HTR-8/SVneo (cell line): ENCODE measurements at regions not wholly inside any gene's neighbourhood (a gene's known extent, or its start where the extent isn't known, plus 50 kb on each side); places are given as distances from the start of the nearest gene placed in this dataset.

ENCODE experiments used
- DNase-seq: peaks from one replicate; pipeline ENCODE4 v3.0.0; 2011; ENCODE audit warnings: low spot score, mixed read lengths; ENCODE audit not compliant: insufficient read length
- FAIRE-seq: peaks from 2 replicates; lab custom pipeline; 2011; peaks lifted over from hg19 to GRCh38; lab: Jason Lieb, UNC

DNA sequence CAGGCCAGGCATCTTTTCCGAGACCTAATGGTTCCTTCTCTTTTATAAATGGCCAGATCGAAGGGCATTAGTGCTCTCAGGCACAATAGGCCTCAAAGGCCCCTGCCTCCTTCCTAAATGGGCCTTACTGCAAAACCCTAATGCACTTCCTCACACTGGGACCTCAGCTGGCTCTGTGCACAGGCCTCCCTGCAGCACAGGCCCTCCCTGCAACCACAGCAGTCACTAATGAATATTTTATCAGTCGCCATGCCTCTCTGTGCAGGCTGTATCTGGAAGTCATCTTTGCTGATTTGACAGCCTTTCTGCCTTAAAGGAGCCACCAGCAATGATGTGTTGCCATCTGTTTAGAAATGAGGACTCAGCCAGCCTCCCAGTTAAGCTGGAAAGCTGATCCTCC, 54.9 kb upstream of the SDK1 start:
- FAIRE-seq (no peak), DNase-seq (no peak)

DNA sequence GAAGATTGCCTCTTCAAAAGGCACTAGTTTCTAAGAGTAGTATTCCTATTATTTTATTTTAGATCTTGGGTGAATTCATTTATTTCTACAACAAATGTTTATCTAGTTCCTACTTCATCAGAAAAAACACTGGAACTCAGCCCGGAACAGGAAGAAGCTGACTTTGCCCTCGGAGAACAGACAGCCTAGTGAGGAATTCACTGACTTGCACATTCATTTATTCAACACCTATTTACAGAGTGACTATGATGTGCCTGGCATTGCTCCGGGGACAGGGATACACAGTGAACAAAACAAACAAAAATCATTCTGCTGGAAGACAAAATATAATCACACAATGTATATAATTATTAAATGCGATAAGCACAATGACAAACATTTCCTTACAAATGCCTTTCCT, 54.4 kb upstream of the SDK1 start:
- FAIRE-seq = no peak
- DNase-seq = no peak

DNA sequence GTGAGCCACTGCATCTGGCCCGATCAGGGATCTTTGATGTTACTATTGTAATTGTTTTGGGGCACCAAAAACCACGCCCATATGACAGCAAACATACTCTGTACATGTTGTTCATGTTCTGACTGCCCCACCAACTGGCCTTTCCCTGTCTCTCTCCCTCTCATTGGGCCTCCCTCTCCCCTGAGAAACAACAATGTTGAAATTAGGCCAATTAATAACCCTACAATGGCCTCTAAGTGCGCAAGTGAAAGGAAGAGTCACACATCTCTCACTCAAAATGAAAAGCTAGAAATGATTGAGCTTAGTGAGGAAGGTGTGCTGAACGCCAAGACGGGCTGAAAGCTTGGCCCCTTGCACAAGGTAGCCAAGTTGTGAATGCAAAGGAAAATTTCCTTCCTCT, 50.3 kb upstream of the SDK1 start:
- FAIRE-seq = no peak

More for the DNA sequence above, 50.3 kb upstream of the SDK1 start:
- DNase-seq = no peak
